ENCODE measurements at regions not wholly inside any gene's neighbourhood (a gene's known extent, or its start where the extent isn't known, plus 50 kb on each side); places are given as distances from the start of the nearest gene placed in this dataset.
A peak's percentile ranks its signal among the peaks of the same experiment; 100 is the strongest.

DNA sequence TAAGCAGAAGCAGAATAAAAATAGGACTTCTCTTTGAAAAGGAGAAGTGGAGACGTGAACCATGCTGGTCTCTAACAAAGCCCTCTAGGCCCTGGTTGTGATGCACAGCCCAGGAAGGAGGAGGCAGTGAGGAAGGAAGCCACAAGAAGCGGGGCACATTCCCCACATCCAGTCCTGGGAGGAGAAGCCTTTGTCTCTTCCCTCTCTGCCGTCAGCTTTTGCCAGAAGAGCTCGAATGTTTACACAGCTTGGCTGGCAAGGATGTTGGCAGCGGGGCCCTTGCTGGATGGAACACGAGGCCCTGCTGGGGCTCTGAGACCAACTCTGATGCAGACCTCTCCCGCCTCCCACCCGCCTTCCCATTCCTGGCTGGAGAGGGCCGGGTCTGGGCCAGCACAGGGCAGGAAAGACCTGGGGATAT, 91.3 kb downstream of the MAF start:
- H4K12ac ChIP-seq (ENCODE audit: low read depth, low read length) = no peak overlapping the region
- WGBS (ENCODE audit: extremely low coverage, insufficient coverage, insufficient read length) = no CpG with 5 or more reads among the region's 9 CpGs
- H3K36me3 ChIP-seq (ENCODE audit: control insufficient read depth in 1 of 2, insufficient read depth in 2 of 2, low read length in 2 of 2) = no peaks in the 10 kb centered on the region
- no peak overlapping the region for H2AFZ ChIP-seq (ENCODE audit: insufficient read depth, low read length, poor library complexity)
- no peak overlapping the region for H4K91ac ChIP-seq (ENCODE audit: low read depth, low read length)
- no peak overlapping the region for H3K14ac ChIP-seq (ENCODE audit: low read length)
- no peak overlapping the region for H3K18ac ChIP-seq (ENCODE audit: low read length)
- peaks cover 3 to 4% of the 10 kb centered on the region in 2 experiments for H3K4me1 ChIP-seq (ENCODE audit: control insufficient read depth in 1 of 2, insufficient read depth in 2 of 2, low read length in 2 of 2)
- no peak overlapping the region for H2BK120ac ChIP-seq (ENCODE audit: insufficient read depth, low read length, poor library complexity)
- no peaks in the 10 kb centered on the region for H3K79me1 ChIP-seq (ENCODE audit: low read length)
- no peak overlapping the region for H4K8ac ChIP-seq (ENCODE audit: low read depth, low read length)
- no peak overlapping the region for H3K9ac ChIP-seq (ENCODE audit: low read length)
- H3K4ac ChIP-seq (ENCODE audit: low read depth, low read length) = no peak overlapping the region
- no peaks in the 10 kb centered on the region for H3K27me3 ChIP-seq (ENCODE audit: insufficient read depth, low read length)
- no peak overlapping the region for H3K4me3 ChIP-seq (ENCODE audit: low read depth, low read length)
- H3K4me2 ChIP-seq (ENCODE audit: low read length) = no peak overlapping the region
- H3K27ac ChIP-seq (ENCODE audit: low read depth, low read length) = no peak overlapping the region
- no peak for DNase-seq
- no peak overlapping the region for H2AK5ac ChIP-seq (ENCODE audit: low read length)
- peaks cover 4% of the 10 kb centered on the region for H3K9me3 ChIP-seq (ENCODE audit: insufficient read depth, low read depth, low read length)
- no peaks in the 10 kb centered on the region for H3K79me2 ChIP-seq (ENCODE audit: control insufficient read depth, insufficient read depth, low read length, poor library complexity)
- H2BK12ac ChIP-seq (ENCODE audit: low read length) = no peak overlapping the region
- no peak overlapping the region for H3K23ac ChIP-seq (ENCODE audit: low read length)
- H2BK5ac ChIP-seq (ENCODE audit: low read depth, low read length, poor library complexity) = no peak overlapping the region

DNA sequence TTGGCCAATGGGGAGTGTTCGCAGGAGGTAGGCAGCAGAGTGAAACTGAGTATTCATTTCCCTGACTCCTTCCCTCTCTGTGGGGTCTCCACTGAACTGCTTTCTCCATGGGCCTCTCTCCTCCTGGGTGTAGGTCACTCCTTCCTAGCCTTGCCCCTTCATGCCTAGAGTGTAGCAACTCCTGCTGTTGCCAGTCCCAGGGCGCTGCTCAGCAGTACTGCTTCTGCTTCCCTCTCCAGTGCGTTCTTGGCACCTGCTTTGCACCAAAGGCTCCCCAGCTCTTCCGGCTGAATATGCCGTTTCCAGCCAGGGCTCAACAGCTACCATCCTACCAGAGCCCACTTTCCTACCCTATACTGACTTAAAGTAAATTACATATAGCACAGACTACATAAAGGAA, 92.2 kb downstream of the MAF start:
- no peaks in the 10 kb centered on the region for H3K36me3 ChIP-seq (ENCODE audit: control insufficient read depth in 1 of 2, insufficient read depth in 2 of 2, low read length in 2 of 2)
- no peak overlapping the region for H3K27ac ChIP-seq (ENCODE audit: low read depth, low read length)
- H4K8ac ChIP-seq (ENCODE audit: low read depth, low read length) = no peak overlapping the region
- H3K14ac ChIP-seq (ENCODE audit: low read length) = no peak overlapping the region
- H3K23ac ChIP-seq (ENCODE audit: low read length) = no peak overlapping the region
- H2AK5ac ChIP-seq (ENCODE audit: low read length) = no peak overlapping the region
- H3K9me3 ChIP-seq (ENCODE audit: insufficient read depth, low read depth, low read length) = peaks cover 4% of the 10 kb centered on the region
- DNase-seq = no peak
- H3K79me1 ChIP-seq (ENCODE audit: low read length) = no peaks in the 10 kb centered on the region
- no peak overlapping the region for H3K4ac ChIP-seq (ENCODE audit: low read depth, low read length)
- H3K4me3 ChIP-seq (ENCODE audit: low read depth, low read length) = no peak overlapping the region
- no peak overlapping the region for H2BK120ac ChIP-seq (ENCODE audit: insufficient read depth, low read length, poor library complexity)
- H4K91ac ChIP-seq (ENCODE audit: low read depth, low read length) = no peak overlapping the region
- peaks cover 3 to 4% of the 10 kb centered on the region in 2 experiments for H3K4me1 ChIP-seq (ENCODE audit: control insufficient read depth in 1 of 2, insufficient read depth in 2 of 2, low read length in 2 of 2)
- no peaks in the 10 kb centered on the region for H3K79me2 ChIP-seq (ENCODE audit: control insufficient read depth, insufficient read depth, low read length, poor library complexity)
- no CpG with 5 or more reads among the region's 5 CpGs for WGBS (ENCODE audit: extremely low coverage, insufficient coverage, insufficient read length)
- no peak overlapping the region for H2AFZ ChIP-seq (ENCODE audit: insufficient read depth, low read length, poor library complexity)
- no peak overlapping the region for H3K4me2 ChIP-seq (ENCODE audit: low read length)
- no peak overlapping the region for H2BK5ac ChIP-seq (ENCODE audit: low read depth, low read length, poor library complexity)
- no peak overlapping the region for H2BK12ac ChIP-seq (ENCODE audit: low read length)
- no peaks in the 10 kb centered on the region for H3K27me3 ChIP-seq (ENCODE audit: insufficient read depth, low read length)
- H3K9ac ChIP-seq (ENCODE audit: low read length) = peak overlapping the region; percentile 18
- no peak overlapping the region for H4K12ac ChIP-seq (ENCODE audit: low read depth, low read length)
- H3K18ac ChIP-seq (ENCODE audit: low read length) = no peak overlapping the region

- no CpG with 5 or more reads among the region's 9 CpGs for WGBS (ENCODE audit: extremely low coverage, insufficient coverage, insufficient read length)
- DNase-seq = no peak
- Histone ChIP-seq H4K12ac (ENCODE audit: low read depth, low read length) (no peak overlapping the region), H3K79me2 (ENCODE audit: control insufficient read depth, insufficient read depth, low read length, poor library complexity) (no peaks in the 10 kb centered on the region), H3K36me3 (ENCODE audit: control insufficient read depth in 1 of 2, insufficient read depth in 2 of 2, low read length in 2 of 2) (no peaks in the 10 kb centered on the region), H3K79me1 (ENCODE audit: low read length) (no peaks in the 10 kb centered on the region), H3K4ac (ENCODE audit: low read depth, low read length) (no peak overlapping the region), H2AK5ac (ENCODE audit: low read length) (no peak overlapping the region), H3K18ac (ENCODE audit: low read length) (no peak overlapping the region), H3K4me3 (ENCODE audit: low read depth, low read length) (no peak overlapping the region), H2BK12ac (ENCODE audit: low read length) (no peak overlapping the region), H4K8ac (ENCODE audit: low read depth, low read length) (no peak overlapping the region), H3K23ac (ENCODE audit: low read length) (no peak overlapping the region), H3K14ac (ENCODE audit: low read length) (no peak overlapping the region), H4K91ac (ENCODE audit: low read depth, low read length) (no peak overlapping the region), H3K9me3 (ENCODE audit: insufficient read depth, low read depth, low read length) (peaks cover 2% of the 10 kb centered on the region), H3K27ac (ENCODE audit: low read depth, low read length) (no peak overlapping the region), H2AFZ (ENCODE audit: insufficient read depth, low read length, poor library complexity) (no peak overlapping the region), H3K4me2 (ENCODE audit: low read length) (no peak overlapping the region), H3K4me1 (ENCODE audit: control insufficient read depth in 1 of 2, insufficient read depth in 2 of 2, low read length in 2 of 2) (no peaks in the 10 kb centered on the region), H2BK120ac (ENCODE audit: insufficient read depth, low read length, poor library complexity) (no peak overlapping the region), H3K9ac (ENCODE audit: low read length) (no peak overlapping the region), H3K27me3 (ENCODE audit: insufficient read depth, low read length) (no peaks in the 10 kb centered on the region), H2BK5ac (ENCODE audit: low read depth, low read length, poor library complexity) (no peak overlapping the region)
Observed at GRCh38 chr16:79505344-79505743, 95.2 kb downstream of the MAF start.

GRCh38 chr16:79503511-79503910, 97.0 kb downstream of the MAF start:
- no peaks in the 10 kb centered on the region for H3K36me3 ChIP-seq (ENCODE audit: control insufficient read depth in 1 of 2, insufficient read depth in 2 of 2, low read length in 2 of 2)
- no CpG with 5 or more reads among the region's 2 CpGs for WGBS (ENCODE audit: extremely low coverage, insufficient coverage, insufficient read length)
- H2BK120ac ChIP-seq (ENCODE audit: insufficient read depth, low read length, poor library complexity) = no peak overlapping the region
- no peak overlapping the region for H3K14ac ChIP-seq (ENCODE audit: low read length)
- H4K8ac ChIP-seq (ENCODE audit: low read depth, low read length) = no peak overlapping the region
- H3K4ac ChIP-seq (ENCODE audit: low read depth, low read length) = no peak overlapping the region
- no peaks in the 10 kb centered on the region for H3K79me1 ChIP-seq (ENCODE audit: low read length)
- no peak overlapping the region for H3K9ac ChIP-seq (ENCODE audit: low read length)
- H3K27me3 ChIP-seq (ENCODE audit: insufficient read depth, low read length) = no peaks in the 10 kb centered on the region
- no peak overlapping the region for H3K27ac ChIP-seq (ENCODE audit: low read depth, low read length)
- H3K4me3 ChIP-seq (ENCODE audit: low read depth, low read length) = no peak overlapping the region
- no peaks in the 10 kb centered on the region for H3K79me2 ChIP-seq (ENCODE audit: control insufficient read depth, insufficient read depth, low read length, poor library complexity)
- H2AFZ ChIP-seq (ENCODE audit: insufficient read depth, low read length, poor library complexity) = no peak overlapping the region
- H3K9me3 ChIP-seq (ENCODE audit: insufficient read depth, low read depth, low read length) = peaks cover 2% of the 10 kb centered on the region
- no peaks in the 10 kb centered on the region for H3K4me1 ChIP-seq (ENCODE audit: control insufficient read depth in 1 of 2, insufficient read depth in 2 of 2, low read length in 2 of 2)
- no peak overlapping the region for H4K12ac ChIP-seq (ENCODE audit: low read depth, low read length)
- no peak for DNase-seq
- no peak overlapping the region for H2AK5ac ChIP-seq (ENCODE audit: low read length)
- no peak overlapping the region for H3K18ac ChIP-seq (ENCODE audit: low read length)
- H2BK5ac ChIP-seq (ENCODE audit: low read depth, low read length, poor library complexity) = no peak overlapping the region
- no peak overlapping the region for H3K4me2 ChIP-seq (ENCODE audit: low read length)
- no peak overlapping the region for H4K91ac ChIP-seq (ENCODE audit: low read depth, low read length)
- no peak overlapping the region for H2BK12ac ChIP-seq (ENCODE audit: low read length)
- H3K23ac ChIP-seq (ENCODE audit: low read length) = no peak overlapping the region

All from trophoblast cell (in vitro differentiated cells and primary cell).